ENCODE measurements at regions not wholly inside any gene's neighbourhood (a gene's known extent, or its start where the extent isn't known, plus 50 kb on each side); places are given as distances from the start of the nearest gene placed in this dataset.

DNA sequence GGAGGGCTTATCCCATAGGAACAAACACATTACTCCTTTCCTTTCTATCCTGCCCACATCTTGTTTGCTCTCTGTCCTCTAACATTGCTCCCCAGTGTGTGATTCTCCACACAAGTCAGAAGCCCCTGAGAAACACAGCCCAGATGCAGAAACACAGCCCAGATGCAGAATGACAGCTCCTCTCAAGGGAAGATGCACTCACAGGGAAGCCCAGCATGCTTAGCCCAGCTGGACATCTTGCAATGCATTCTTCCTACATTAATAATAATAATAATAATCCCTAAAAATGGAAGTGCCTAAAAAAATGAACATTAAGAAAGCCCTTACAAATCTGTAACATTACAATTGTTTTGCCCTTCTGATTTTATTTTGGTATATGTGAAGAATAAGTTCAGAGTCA, 172.1 kb downstream of the CBLN2 start:
- no peak overlapping the region for H3K9ac ChIP-seq (ENCODE audit: insufficient read depth, low read depth, low read length)
- no peaks in the 10 kb centered on the region for H3K4me1 ChIP-seq (ENCODE audit: insufficient read depth, low read length)
- H3K9me3 ChIP-seq (ENCODE audit: low read length) = peaks cover 41% of the 10 kb centered on the region
- H3K27ac ChIP-seq (ENCODE audit: extremely low read length, insufficient read depth, low read length) = no peak overlapping the region
- no peak overlapping the region for H3K4me2 ChIP-seq (ENCODE audit: low read depth, low read length)
- H3K4me3 ChIP-seq (replicated peaks in 1 of 3; ENCODE audit: insufficient read depth in 1 of 3, low read depth in 2 of 3, low read length in 3 of 3) = no peak overlapping the region
- H2AFZ ChIP-seq (ENCODE audit: low read length) = no peak overlapping the region
- FAIRE-seq (no peak), DNase-seq (ENCODE audit: low spot score) (no peak), ATAC-seq (no peak)
- intact Hi-C loops (cut with micrococcal nuclease; ENCODE audit: unreplicated experiment) = no loop called here
- ChIA-PET POLR2A (no interaction called here), CTCF (ENCODE audit: low intra/inter-chr PET ratio, low total read pairs) (no interaction called here)
- no TSS peak for BruUV-seq (replicated peaks)
- H3K79me2 ChIP-seq (ENCODE audit: insufficient read depth, low read length) = no peaks in the 10 kb centered on the region
- no peaks in the 10 kb centered on the region for H3K27me3 ChIP-seq (ENCODE audit: control insufficient read depth in 1 of 2, insufficient read depth in 2 of 2, low read length in 2 of 2)
- TF ChIP-seq ZNF18 (CRISPR knock-in tag; IDR thresholded peaks at IDR 0.05; ENCODE audit: insufficient replicate concordance) = no peak
- no peak for TF ChIP-seq ZSCAN21 (CRISPR knock-in tag; IDR thresholded peaks at IDR 0.05; ENCODE audit: borderline replicate concordance)
- TF ChIP-seq, protein P1, sequence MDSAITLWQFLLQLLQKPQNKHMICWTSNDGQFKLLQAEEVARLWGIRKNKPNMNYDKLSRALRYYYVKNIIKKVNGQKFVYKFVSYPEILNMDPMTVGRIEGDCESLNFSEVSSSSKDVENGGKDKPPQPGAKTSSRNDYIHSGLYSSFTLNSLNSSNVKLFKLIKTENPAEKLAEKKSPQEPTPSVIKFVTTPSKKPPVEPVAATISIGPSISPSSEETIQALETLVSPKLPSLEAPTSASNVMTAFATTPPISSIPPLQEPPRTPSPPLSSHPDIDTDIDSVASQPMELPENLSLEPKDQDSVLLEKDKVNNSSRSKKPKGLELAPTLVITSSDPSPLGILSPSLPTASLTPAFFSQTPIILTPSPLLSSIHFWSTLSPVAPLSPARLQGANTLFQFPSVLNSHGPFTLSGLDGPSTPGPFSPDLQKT (CRISPR knock-in tag; IDR thresholded peaks at IDR 0.05; ENCODE audit: borderline replicate concordance) = no peak
- no peak for TF ChIP-seq ZNF607 (CRISPR knock-in tag; IDR thresholded peaks at IDR 0.05; ENCODE audit: borderline replicate concordance)
- TF ChIP-seq, protein P2, sequence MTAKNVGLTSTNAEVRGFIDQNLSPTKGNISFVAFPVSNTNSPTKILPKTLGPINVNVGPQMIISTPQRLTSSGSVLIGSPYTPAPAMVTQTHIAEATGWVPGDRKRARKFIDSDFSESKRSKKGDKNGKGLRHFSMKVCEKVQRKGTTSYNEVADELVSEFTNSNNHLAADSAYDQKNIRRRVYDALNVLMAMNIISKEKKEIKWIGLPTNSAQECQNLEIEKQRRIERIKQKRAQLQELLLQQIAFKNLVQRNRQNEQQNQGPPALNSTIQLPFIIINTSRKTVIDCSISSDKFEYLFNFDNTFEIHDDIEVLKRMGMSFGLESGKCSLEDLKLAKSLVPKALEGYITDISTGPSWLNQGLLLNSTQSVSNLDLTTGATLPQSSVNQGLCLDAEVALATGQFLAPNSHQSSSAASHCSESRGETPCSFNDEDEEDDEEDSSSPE (CRISPR knock-in tag; IDR thresholded peaks at IDR 0.05) = no peak
- no peak for TF ChIP-seq ZMYM4 (CRISPR knock-in tag; IDR thresholded peaks at IDR 0.05)
- TF ChIP-seq, protein P3, sequence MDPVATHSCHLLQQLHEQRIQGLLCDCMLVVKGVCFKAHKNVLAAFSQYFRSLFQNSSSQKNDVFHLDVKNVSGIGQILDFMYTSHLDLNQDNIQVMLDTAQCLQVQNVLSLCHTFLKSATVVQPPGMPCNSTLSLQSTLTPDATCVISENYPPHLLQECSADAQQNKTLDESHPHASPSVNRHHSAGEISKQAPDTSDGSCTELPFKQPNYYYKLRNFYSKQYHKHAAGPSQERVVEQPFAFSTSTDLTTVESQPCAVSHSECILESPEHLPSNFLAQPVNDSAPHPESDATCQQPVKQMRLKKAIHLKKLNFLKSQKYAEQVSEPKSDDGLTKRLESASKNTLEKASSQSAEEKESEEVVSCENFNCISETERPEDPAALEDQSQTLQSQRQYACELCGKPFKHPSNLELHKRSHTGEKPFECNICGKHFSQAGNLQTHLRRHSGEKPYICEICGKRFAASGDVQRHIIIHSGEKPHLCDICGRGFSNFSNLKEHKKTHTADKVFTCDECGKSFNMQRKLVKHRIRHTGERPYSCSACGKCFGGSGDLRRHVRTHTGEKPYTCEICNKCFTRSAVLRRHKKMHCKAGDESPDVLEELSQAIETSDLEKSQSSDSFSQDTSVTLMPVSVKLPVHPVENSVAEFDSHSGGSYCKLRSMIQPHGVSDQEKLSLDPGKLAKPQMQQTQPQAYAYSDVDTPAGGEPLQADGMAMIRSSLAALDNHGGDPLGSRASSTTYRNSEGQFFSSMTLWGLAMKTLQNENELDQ (CRISPR knock-in tag; IDR thresholded peaks at IDR 0.05; ENCODE audit: borderline replicate concordance) = no peak
- no peak for TF ChIP-seq SATB2 (CRISPR knock-in tag; IDR thresholded peaks at IDR 0.05)
- in situ Hi-C loops (cut with HindIII; ENCODE audit: extremely low pct_ligation_motif_present, low pct_unique_long_range_greater_than_20kb) = no loop called here
- H3K36me3 ChIP-seq (replicated peaks in 1 of 2; ENCODE audit: control insufficient read depth in 1 of 2, insufficient read depth in 2 of 2, low read length in 2 of 2) = no peaks in the 10 kb centered on the region
- H4K20me1 ChIP-seq (ENCODE audit: insufficient read depth, low read length) = no peaks in the 10 kb centered on the region

All from HepG2 (cell line).